OCI-LY3 (cell line): ENCODE measurements at regions not wholly inside any gene's neighbourhood (a gene's known extent, or its start where the extent isn't known, plus 50 kb on each side); places are given as distances from the start of the nearest gene placed in this dataset.

Source experiments
- CTCF ChIP-seq: fragments of 200-600, 300-600 bp; sonication (generic); IDR thresholded peaks from 2 replicates; pipeline ENCODE4 v1.5.1; 2014; ENCODE audit warnings: antibody characterized with exemption, low read length, low read depth
- EZH2phosphoT487 ChIP-seq: fragments of 200-600 bp; shearing (Covaris generic); IDR thresholded peaks from 2 replicates; pipeline ENCODE4 v1.6.1; 2018; ENCODE audit warnings: antibody characterized with exemption, mixed run types, low read depth

GRCh38 chr18:30334781-30335180, 707.8 kb downstream of the DSC3 start:
- TF ChIP-seq CTCF, result no peak
- TF ChIP-seq EZH2phosphoT487, result no peak
